ENCODE measurements at regions not wholly inside any gene's neighbourhood (a gene's known extent, or its start where the extent isn't known, plus 50 kb on each side); places are given as distances from the start of the nearest gene placed in this dataset.

- no peak for DNase-seq (ENCODE audit: low read depth in 3 of 3)
Measured at GRCh38 chr10:47143473-47143872, 156.5 kb upstream of the GDF10 start.

DNA sequence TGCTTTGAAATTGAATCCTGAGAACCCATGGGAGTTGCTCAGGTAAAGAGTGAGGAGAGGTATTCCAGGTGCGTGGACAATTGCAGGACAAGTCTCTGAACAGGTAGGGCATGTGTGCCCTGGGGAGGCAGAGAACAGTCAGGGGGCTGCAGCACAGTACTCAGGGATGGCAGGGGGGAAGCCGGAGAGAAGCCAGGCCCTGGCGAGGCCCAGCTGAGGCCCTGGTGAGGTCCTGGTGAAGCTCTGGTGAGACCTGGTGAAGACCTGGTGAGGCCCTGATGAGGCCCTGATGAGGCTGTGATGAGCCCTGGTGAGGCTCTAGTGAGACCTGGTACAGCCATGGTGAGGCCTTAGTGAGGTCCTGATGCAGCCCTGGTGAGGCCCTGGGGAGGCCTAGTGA lies 155.5 kb upstream of the GDF10 start:
- DNase-seq (ENCODE audit: low read depth in 3 of 3), result no peak

DNA sequence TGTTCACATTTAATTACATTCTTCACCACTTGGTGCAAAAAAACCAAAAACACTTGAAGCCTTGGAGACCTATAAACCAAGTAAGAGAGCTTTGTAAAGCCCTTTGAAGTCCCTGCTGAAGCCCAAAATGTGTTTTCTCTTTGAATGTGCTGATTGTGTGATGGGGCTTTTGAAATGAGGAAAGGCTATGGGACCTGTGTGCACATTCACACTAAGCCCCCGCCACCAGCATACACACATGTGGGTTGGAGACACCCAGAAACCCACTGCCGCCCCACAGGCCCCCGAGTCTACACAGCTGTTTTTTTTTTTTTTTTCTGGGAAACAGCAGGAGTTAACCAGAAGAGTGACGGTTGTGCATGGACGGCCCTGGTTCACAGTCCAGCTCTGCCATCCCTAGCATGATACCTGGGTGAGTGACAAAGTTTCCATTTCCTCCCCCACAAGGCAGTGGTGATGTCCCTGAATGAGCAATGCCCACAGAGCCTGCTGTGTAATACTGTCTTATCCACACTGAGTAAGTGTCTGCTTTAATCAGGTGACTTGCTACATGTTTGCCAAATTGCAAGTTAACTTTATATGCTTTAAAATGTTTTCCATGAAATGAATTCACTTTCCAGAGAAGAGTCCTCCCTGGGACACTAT lies 154.6 kb upstream of the GDF10 start:
- no peak for DNase-seq (ENCODE audit: low read depth in 3 of 3)

DNA sequence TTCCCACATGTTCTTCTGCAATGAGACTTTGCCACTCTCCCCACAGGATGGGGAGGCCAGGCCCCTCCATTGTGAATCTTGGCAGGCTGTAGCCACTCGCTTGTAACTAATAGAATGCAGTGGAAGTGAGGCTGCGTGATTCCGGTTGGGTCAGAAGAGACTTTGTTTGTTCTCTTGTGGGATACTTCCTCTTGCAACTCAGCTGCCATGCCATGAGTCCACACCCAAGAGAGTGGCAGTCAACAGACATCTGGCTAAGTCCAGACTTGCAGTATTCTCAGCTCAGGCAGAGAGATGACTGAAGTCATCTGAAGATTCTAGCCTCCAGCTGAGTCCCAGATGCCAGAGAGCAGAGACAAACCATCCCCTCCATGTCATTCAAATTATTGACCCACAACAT lies 153.4 kb upstream of the GDF10 start:
- no peak for DNase-seq (ENCODE audit: low read depth in 3 of 3)

DNA sequence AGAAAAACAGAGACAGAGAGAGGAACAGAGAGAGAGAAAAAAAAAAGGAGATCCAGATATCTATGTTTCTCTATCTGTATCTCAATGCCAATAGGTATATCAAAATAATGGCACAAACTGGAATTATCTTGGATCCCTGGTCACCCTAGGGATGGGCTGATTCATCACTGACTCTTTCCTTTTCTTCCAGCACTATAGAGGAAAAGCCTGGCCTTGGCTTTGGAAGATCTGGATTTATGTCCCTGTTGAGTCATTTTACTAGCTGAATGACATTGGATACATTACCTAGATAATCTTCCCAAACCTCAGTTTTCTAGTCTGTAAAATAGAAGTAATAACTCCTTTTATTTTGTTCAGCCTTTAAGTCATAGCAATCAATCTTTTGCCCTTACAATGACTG lies 152.8 kb upstream of the GDF10 start:
- DNase-seq (ENCODE audit: low read depth in 3 of 3), result no peak

DNA sequence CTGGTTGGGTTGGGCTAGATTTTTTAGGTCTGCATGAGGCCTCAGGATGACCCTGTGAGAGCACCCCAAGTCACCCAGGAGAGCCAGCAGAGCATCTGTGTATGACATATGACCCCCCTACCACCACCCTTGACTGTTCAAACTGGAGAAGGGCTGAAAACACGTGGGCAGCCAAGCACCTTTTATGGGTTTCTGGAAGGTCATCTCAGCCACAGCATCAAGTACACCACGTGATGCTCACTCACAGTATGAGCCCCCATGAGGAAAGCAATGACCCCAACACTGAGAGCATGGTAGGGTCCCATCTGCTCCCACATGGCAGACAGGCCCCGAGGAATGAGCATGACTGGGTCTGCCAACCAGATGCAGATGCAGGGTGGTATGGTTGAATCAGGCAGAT lies 149.4 kb upstream of the GDF10 start:
- DNase-seq (ENCODE audit: low read depth in 3 of 3), result no peak

- DNase-seq (ENCODE audit: low read depth in 3 of 3), result no peak
Measured at GRCh38 chr10:47151920-47152319, 148.1 kb upstream of the GDF10 start.

- no peak for DNase-seq (ENCODE audit: low read depth in 3 of 3)
Measured at GRCh38 chr10:47152861-47153349, 147.1 kb upstream of the GDF10 start.

DNA sequence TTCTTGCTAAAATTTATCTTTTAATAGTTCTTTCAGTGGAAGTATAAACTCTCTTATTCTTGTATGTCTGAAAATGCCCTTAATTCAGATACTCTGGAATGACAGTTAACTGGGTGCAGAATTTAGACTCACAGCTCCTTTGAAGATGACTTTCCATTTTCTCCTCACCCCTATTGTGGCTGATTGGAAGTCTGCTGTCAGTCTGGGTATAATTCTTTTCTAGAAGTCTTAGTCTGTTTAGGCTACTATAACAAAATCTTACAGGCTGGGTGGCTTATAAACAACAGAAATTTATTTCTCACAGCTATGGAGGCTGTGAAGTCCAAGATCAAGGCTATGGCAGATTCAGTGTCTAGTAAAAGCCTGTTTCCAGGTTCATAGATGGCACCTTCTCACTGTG lies 145.2 kb upstream of the GDF10 start:
- DNase-seq (ENCODE audit: low read depth in 3 of 3), result no peak

DNA sequence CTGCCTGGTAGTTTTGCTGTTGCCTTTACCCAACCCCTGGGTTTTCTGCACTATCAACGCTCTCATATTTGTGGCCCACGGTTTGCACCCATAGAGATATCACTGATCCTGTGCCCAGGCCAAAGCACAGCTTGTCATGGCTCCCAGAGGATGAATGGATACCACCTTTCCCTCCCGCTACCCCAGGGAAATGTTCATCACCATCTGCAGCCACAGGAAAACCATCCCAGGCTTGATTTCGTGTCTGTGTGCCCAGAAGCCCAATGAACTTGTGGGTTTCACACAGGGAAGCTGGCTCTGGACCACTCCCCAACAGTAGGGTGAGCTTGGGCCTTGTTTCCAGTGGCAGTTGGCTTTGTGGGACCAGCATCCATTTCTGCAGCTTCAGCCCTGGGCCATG lies 143.1 kb upstream of the GDF10 start:
- DNase-seq (ENCODE audit: low read depth in 3 of 3), result no peak

- DNase-seq (ENCODE audit: low read depth in 3 of 3), result no peak
Measured at GRCh38 chr10:47158116-47159071, 141.6 kb upstream of the GDF10 start.

DNA sequence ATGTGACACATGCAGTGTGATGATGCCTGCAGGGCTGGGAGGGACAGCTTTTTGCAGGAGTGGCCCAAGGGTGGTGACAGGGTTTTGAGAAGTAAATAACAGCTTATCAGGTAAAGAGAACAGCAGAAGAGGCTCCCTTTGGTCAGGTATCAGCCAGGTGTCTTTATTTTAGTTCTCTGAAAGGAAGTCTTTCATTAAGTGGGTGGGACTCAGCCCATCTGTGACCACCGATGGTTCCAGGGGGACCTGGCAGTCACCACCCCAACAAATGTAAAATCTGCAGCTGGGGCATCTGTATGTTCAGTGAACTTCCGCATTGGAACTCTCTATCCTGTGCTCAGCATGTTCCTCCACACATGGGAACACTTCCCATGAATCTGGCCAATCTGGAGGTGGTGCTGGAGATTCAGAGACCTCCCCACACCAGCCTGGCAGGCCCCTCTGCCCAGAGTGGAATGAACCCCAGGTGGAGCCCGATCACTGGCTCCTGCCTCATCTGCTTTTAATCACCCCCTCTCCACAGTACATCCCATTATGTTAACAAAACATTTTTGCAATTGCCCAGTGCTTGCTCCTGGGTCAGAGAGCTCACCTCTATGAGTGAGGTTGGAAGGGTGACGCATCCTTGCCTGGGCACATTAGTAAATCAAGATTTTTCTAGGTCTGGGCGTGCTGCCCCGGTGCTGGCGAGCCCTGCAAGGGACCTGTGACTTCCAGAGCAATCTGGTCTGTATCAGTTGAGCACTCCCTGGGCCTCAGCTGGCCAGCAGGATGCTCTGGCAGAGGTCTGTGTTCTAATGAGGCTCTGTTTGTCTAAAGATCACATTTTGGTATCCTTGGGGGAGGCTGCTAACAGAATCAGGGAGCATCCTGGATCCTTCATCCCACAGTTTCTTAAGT lies 140.4 kb upstream of the GDF10 start:
- DNase-seq (ENCODE audit: low read depth in 3 of 3), result no peak

- DNase-seq (ENCODE audit: low read depth in 3 of 3), result no peak
Measured at GRCh38 chr10:47160261-47160908, 139.6 kb upstream of the GDF10 start.

DNA sequence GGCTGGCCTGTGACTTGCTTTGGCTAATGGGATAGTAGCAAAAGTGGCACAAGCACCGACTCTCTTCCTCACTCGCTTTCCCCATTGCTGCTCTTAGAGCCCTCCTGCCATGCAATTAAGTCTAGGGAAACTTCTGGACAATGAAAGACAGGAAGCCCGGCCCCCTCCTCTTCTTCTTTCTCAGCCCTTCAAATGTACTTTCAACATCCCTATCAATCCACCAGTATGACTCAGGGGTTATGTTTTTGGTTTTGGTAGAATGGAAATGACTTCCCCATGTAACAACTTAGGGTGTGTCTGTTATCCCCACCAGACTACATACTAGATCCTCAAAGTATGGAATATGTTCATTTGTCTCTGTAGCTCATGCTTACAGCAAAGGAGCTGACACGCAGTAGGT lies 139.0 kb upstream of the GDF10 start:
- DNase-seq (ENCODE audit: low read depth in 3 of 3), result no peak

- DNase-seq (ENCODE audit: low read depth in 3 of 3), result no peak
Measured at GRCh38 chr10:47161465-47161864, 138.5 kb upstream of the GDF10 start.

DNA sequence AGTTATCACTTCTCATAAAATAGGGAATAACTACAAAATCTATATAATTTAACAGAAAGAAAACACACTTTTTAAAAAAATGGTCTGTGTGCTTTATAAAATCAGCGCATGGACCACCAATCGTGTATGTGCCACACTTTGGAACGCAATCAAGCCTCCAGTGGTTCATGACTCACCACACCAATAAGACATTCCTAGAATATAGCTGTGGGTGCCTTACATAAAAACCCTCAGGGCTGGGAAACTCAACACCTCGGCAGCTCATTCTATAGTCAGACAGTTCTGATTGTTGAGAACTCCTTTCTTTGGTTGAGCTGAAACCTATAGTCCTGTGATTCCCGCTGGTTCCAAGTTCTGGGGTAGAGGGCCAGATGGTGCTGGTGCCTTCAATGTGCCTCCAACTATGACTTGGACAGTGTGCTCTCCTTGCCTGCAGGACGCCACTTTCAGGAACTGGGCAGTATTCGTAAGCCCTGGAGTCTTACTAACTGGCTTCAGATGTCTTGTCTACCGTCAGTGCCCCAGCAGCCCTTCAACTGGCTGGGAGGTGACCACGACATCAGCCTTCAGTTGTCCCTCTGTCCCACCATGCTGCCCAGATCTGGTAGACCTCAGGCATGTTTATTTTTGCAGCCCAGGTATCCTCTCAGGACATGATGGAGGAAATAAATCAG lies 135.7 kb upstream of the GDF10 start:
- no peak for DNase-seq (ENCODE audit: low read depth in 3 of 3)

DNA sequence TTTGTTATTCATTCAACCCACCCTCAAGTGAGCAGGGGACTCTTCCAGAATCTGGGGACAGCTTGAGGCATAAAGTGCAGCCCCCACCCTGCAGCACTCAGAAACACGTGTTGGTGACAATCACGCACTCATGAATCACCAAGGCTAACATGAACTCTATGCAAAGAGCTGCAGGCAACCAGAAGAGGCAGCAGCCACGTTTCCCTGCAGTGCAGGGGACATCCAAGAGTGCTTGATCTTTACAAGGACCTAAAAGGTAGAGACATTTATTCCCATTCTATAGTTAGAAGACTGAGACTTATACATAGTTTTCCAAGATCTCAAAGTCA lies 135.2 kb upstream of the GDF10 start:
- DNase-seq (ENCODE audit: low read depth in 3 of 3), result no peak

- DNase-seq (ENCODE audit: low read depth in 3 of 3), result no peak
Measured at GRCh38 chr10:47165168-47165710, 134.8 kb upstream of the GDF10 start.

DNA sequence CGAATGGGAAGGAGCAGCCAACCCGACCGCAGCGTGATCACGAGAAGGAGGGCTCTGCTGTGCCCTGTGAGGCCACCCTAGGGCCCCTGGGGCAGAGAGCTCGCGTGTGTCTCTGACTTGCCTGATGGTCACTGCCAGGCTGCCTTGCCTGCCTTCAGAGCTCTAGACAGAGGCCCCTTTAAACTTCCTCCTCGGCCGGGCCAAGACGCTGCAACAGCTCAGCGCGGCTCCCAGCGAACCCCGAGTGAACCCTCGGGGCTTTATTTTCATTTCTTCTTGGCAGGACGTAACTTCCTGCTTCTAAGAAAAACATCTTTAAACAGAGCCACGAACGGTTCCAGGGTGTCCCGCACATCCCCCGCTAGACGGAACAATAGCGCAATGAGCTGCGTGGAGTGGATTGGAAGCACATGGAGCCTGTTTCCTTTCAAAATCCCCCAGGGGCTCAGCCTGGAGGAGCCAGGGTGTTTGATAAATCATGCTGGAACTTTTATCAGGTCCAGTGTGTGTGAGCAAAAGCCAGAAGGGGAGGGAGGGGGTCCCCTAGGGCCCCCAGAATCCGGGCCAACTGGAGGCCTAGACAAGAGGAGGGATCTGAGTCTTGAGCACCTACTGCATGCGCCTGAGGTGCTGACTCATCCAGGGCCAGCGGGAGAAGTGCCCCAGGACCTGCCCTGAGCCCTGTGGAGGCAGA lies 134.1 kb upstream of the GDF10 start:
- peak in 2 of 3 experiments; percentile 24 for DNase-seq (ENCODE audit: low read depth in 3 of 3)

DNA sequence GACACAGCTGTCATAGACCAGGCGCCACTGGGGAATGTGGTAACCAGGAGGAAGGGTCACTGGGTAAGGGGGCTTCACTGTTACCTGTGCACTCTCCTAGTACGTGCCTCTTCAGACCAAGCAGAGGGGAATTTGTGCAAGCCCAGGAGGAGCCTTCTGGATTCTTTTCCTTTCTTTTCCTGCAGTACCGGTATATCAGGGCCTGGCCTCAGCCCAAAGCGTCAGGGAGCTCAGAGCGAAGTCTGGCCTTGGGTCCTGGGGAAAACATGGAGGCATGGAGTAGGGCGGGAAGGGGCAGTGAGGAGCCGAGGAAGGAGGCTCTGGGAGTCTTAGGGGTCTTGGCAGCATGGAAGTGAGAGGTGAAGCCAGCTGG lies 133.6 kb upstream of the GDF10 start:
- no peak for DNase-seq (ENCODE audit: low read depth in 3 of 3)

All from stimulated activated CD4-positive, alpha-beta T cell treated with anti-CD3 and anti-CD28 coated beads, TNF-alpha, amount 100 ng/mL, for 24 hours (primary cell).